ENCODE measurements at regions not wholly inside any gene's neighbourhood (a gene's known extent, or its start where the extent isn't known, plus 50 kb on each side); places are given as distances from the start of the nearest gene placed in this dataset.

DNA sequence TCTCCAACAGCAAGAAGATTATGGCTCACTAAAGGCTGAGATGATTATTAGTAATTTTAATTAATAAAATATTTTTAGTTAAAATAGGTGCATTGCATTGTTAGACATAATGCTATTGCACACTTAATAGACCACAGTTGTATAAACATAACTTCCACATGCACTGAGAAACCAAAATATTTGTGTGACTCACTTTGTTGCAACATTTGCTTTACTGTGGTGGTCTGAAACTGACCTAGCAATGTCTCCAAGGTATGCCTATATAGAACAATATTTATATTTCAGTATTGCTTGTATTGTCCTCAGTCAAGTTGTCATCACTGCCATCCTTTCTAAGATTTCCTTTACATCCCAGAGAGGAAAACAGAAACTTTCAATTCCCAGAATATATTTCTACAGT lies 1215.2 kb downstream of the SI start:
- TF ChIP-seq, protein P1, sequence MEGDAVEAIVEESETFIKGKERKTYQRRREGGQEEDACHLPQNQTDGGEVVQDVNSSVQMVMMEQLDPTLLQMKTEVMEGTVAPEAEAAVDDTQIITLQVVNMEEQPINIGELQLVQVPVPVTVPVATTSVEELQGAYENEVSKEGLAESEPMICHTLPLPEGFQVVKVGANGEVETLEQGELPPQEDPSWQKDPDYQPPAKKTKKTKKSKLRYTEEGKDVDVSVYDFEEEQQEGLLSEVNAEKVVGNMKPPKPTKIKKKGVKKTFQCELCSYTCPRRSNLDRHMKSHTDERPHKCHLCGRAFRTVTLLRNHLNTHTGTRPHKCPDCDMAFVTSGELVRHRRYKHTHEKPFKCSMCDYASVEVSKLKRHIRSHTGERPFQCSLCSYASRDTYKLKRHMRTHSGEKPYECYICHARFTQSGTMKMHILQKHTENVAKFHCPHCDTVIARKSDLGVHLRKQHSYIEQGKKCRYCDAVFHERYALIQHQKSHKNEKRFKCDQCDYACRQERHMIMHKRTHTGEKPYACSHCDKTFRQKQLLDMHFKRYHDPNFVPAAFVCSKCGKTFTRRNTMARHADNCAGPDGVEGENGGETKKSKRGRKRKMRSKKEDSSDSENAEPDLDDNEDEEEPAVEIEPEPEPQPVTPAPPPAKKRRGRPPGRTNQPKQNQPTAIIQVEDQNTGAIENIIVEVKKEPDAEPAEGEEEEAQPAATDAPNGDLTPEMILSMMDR (conservative IDR thresholded peaks at IDR 0.05 in 1 of 2, IDR thresholded peaks at IDR 0.05 in 1 of 2; ENCODE audit: low read depth in 1 of 2, low read length in 2 of 2) = no peak
- TF ChIP-seq EZH2 (IDR thresholded peaks at IDR 0.05; ENCODE audit: low read length, missing control alignments) = no peak
